ENCODE measurements at regions not wholly inside any gene's neighbourhood (a gene's known extent, or its start where the extent isn't known, plus 50 kb on each side); places are given as distances from the start of the nearest gene placed in this dataset.

- TF ChIP-seq ATF3 (IDR thresholded peaks at IDR 0.05; ENCODE audit: borderline replicate concordance, extremely low read depth, low read depth, low read length) = no peak
- TF ChIP-seq ZBTB33 (IDR thresholded peaks at IDR 0.05) = no peak
- TF ChIP-seq PBX3 (IDR thresholded peaks at IDR 0.05; ENCODE audit: insufficient replicate concordance, low read depth, low read length) = no peak
- 0 out of 2 replicates have a peak, but pooled peaks have one; percentile 30 for TF ChIP-seq MLLT1 (IDR thresholded peaks at IDR 0.05)
- TF ChIP-seq NFIC (IDR thresholded peaks at IDR 0.05; ENCODE audit: low read depth, low read length) = peak; percentile 74
- TF ChIP-seq NR2C1 (IDR thresholded peaks at IDR 0.05) = no peak
- TF ChIP-seq HDAC2 (IDR thresholded peaks at IDR 0.05) = no peak
- no peak for TF ChIP-seq KDM1A (IDR thresholded peaks at IDR 0.05; ENCODE audit: borderline replicate concordance)
- TF ChIP-seq BRCA1 (IDR thresholded peaks at IDR 0.05; ENCODE audit: low read depth, low read length) = no peak
- peak; percentile 88 for TF ChIP-seq RELA (IDR thresholded peaks at IDR 0.05; ENCODE audit: borderline replicate concordance, partially characterized antibody)
- TF ChIP-seq STAT3 (IDR thresholded peaks at IDR 0.05; ENCODE audit: low read depth, low read length) = no peak
- no peak for TF ChIP-seq CHD2 (IDR thresholded peaks at IDR 0.05; ENCODE audit: borderline replicate concordance, low read depth, low read length)
- TF ChIP-seq GATAD2B (conservative IDR thresholded peaks at IDR 0.05; ENCODE audit: low read depth) = 0 out of 2 replicates have a peak, but pooled peaks have one; percentile 50
- no peak for TF ChIP-seq TCF12 (IDR thresholded peaks at IDR 0.05; ENCODE audit: low read depth, low read length)
- peak; percentile 68 for TF ChIP-seq FOXM1 (IDR thresholded peaks at IDR 0.05; ENCODE audit: low read depth, low read length)
- TF ChIP-seq ZBTB4 (CRISPR knock-in tag; IDR thresholded peaks at IDR 0.05) = no peak
- no peak for TF ChIP-seq RCOR1 (conservative IDR thresholded peaks at IDR 0.05; ENCODE audit: low read depth, low read length)
- TF ChIP-seq POLR2AphosphoS2 (IDR thresholded peaks at IDR 0.05; ENCODE audit: low read depth, low read length) = no peak
- TF ChIP-seq TBL1XR1 (IDR thresholded peaks at IDR 0.05; ENCODE audit: low read depth, low read length) = peak; percentile 74
- no peak for TF ChIP-seq MAX (IDR thresholded peaks at IDR 0.05; ENCODE audit: low read depth, low read length)
- TF ChIP-seq MEF2B (IDR thresholded peaks at IDR 0.05; ENCODE audit: partially characterized antibody, poor library complexity, severe bottlenecking) = peak; percentile 82
Measured at GRCh38 chr4:26088433-26088928, 174.5 kb downstream of the SMIM20 start (continued).
